ENCODE measurements at regions not wholly inside any gene's neighbourhood (a gene's known extent, or its start where the extent isn't known, plus 50 kb on each side); places are given as distances from the start of the nearest gene placed in this dataset.

- no peaks in the 10 kb centered on the region for H3K36me3 Mint-ChIP-seq (ENCODE audit: insufficient read depth, unreplicated experiment)
- POLR2A ChIA-PET: interaction anchor here (0.6 to 1.0 kb wide), 3 partner anchors 125 to 364 kb away, joined by 3 to 5 read pairs (median 3); partner anchors contain the start of gene VRK2
- BruUV-seq (replicated peaks): no TSS peak
- no peaks in the 10 kb centered on the region for H3K27me3 Mint-ChIP-seq (ENCODE audit: insufficient read depth, unreplicated experiment)
- H3K4me3 Mint-ChIP-seq (ENCODE audit: unreplicated experiment): no peak overlapping the region
- CTCF ChIA-PET: interaction anchor here (0.6 to 2.2 kb wide), 24 partner anchors 10 to 1095 kb away, joined by 3 to 9 read pairs (median 4); partner anchors contain the start of gene VRK2
- H3K4me1 Mint-ChIP-seq (ENCODE audit: insufficient read depth, unreplicated experiment): peaks cover 6% of the 10 kb centered on the region
- peak; percentile 80 for TF ChIP-seq CTCF (IDR thresholded peaks at IDR 0.05; ENCODE audit: unreplicated experiment)
- no peaks in the 10 kb centered on the region for H3K9me3 Mint-ChIP-seq (ENCODE audit: unreplicated experiment)
- no peak overlapping the region for H3K27ac Mint-ChIP-seq (ENCODE audit: low read depth, unreplicated experiment)
- intact Hi-C loops (cut with micrococcal nuclease): loop anchor here (1.0 to 2.0 kb wide), 7 partner anchors 147 to 857 kb away; no protein-coding TSS in a partner anchor
- DNase-seq (ENCODE audit: unreplicated experiment): peak; percentile 71
These were observed 140.4 kb upstream of the VRK2 start for GRCh38 chr2:57906152-57906732.

DNA sequence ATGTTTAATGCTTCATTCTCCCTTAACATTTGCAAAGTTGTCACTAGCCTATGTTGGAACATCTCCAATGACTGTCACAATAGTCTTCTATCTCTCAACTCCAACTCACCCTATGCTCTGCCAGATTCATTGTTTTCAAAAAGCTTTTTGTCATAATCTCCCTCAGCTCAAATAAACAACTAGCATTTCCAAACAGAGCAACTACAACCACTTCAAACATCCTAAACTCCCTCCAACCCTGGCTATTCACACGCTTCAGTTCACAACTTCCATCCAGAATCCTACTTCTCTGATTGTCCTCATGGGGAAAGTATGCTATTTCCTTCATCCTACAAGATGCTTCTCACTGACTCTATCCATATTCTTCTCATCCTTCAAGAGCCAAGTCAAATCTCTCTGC is 139.2 kb upstream of the VRK2 start:
- ChIA-PET CTCF (interaction anchor here (0.6 to 1.1 kb wide), 5 partner anchors 33 to 657 kb away, joined by 3 to 5 read pairs (median 3); no protein-coding TSS in a partner anchor), POLR2A (no interaction called here)
- no peak overlapping the region for H3K27ac Mint-ChIP-seq (ENCODE audit: low read depth, unreplicated experiment)
- no peak for DNase-seq (ENCODE audit: unreplicated experiment)
- TF ChIP-seq CTCF (IDR thresholded peaks at IDR 0.05; ENCODE audit: unreplicated experiment): no peak
- intact Hi-C loops (cut with micrococcal nuclease): loop anchor here (2.0 kb wide), 3 partner anchors 309 to 855 kb away; no protein-coding TSS in a partner anchor
- no TSS peak for BruUV-seq (replicated peaks)
- no peaks in the 10 kb centered on the region for H3K27me3 Mint-ChIP-seq (ENCODE audit: insufficient read depth, unreplicated experiment)
- no peak overlapping the region for H3K4me3 Mint-ChIP-seq (ENCODE audit: unreplicated experiment)
- H3K4me1 Mint-ChIP-seq (ENCODE audit: insufficient read depth, unreplicated experiment): peaks cover 6% of the 10 kb centered on the region
- H3K9me3 Mint-ChIP-seq (ENCODE audit: unreplicated experiment): no peaks in the 10 kb centered on the region
- H3K36me3 Mint-ChIP-seq (ENCODE audit: insufficient read depth, unreplicated experiment): no peaks in the 10 kb centered on the region

GRCh38 chr2:57908736-57909161 is 137.9 kb upstream of the VRK2 start:
- Mint-ChIP-seq H3K9me3 (ENCODE audit: unreplicated experiment) (no peaks in the 10 kb centered on the region), H3K4me1 (ENCODE audit: insufficient read depth, unreplicated experiment) (peaks cover 6% of the 10 kb centered on the region), H3K27me3 (ENCODE audit: insufficient read depth, unreplicated experiment) (no peaks in the 10 kb centered on the region), H3K27ac (ENCODE audit: low read depth, unreplicated experiment) (no peak overlapping the region), H3K4me3 (ENCODE audit: unreplicated experiment) (no peak overlapping the region), H3K36me3 (ENCODE audit: insufficient read depth, unreplicated experiment) (no peaks in the 10 kb centered on the region)
- DNase-seq (ENCODE audit: unreplicated experiment): no peak
- no TSS peak for BruUV-seq (replicated peaks)
- no peak for TF ChIP-seq CTCF (IDR thresholded peaks at IDR 0.05; ENCODE audit: unreplicated experiment)
- intact Hi-C loops (cut with micrococcal nuclease): no loop called here
- ChIA-PET POLR2A (interaction anchor here (0.6 to 1.0 kb wide), 2 partner anchors 26 to 135 kb away, joined by 3 read pairs; no protein-coding TSS in a partner anchor), CTCF (interaction anchor here (0.6 to 2.0 kb wide), 5 partner anchors 149 to 1400 kb away, joined by 3 to 16 read pairs (median 5); no protein-coding TSS in a partner anchor)

DNA sequence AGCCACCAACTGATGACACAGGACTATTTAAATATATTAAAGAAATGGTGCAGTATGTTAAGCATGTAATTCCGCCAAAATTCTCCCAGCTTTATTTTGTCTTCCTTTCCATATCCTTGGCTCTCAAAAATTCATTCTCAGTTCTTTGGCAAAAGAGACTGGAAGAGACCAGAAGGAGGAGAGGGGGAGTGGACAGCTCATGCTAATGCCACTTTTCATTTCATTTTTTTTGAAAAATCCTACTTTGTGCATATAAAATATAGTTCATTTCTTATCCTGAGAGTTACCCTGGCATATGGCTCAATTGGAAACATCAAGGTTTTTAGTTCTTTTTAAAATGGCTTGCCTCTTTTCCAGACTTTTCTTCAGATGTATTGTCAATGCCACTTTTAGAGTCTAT is 128.5 kb upstream of the VRK2 start:
- no peaks in the 10 kb centered on the region for H3K36me3 Mint-ChIP-seq (ENCODE audit: insufficient read depth, unreplicated experiment)
- ChIA-PET POLR2A (no interaction called here), CTCF (no interaction called here)
- no TSS peak for BruUV-seq (replicated peaks)
- no peak for DNase-seq (ENCODE audit: unreplicated experiment)
- intact Hi-C loops (cut with micrococcal nuclease): no loop called here
- H3K9me3 Mint-ChIP-seq (ENCODE audit: unreplicated experiment): no peaks in the 10 kb centered on the region
- no peak for TF ChIP-seq CTCF (IDR thresholded peaks at IDR 0.05; ENCODE audit: unreplicated experiment)
- H3K4me3 Mint-ChIP-seq (ENCODE audit: unreplicated experiment): no peak overlapping the region
- no peaks in the 10 kb centered on the region for H3K4me1 Mint-ChIP-seq (ENCODE audit: insufficient read depth, unreplicated experiment)
- no peaks in the 10 kb centered on the region for H3K27me3 Mint-ChIP-seq (ENCODE audit: insufficient read depth, unreplicated experiment)
- H3K27ac Mint-ChIP-seq (ENCODE audit: low read depth, unreplicated experiment): no peak overlapping the region
